GM21786 (cell line): ENCODE measurements at regions not wholly inside any gene's neighbourhood (a gene's known extent, or its start where the extent isn't known, plus 50 kb on each side); places are given as distances from the start of the nearest gene placed in this dataset.
"Not testable (repeated sequence)": the region's sequence is repeated elsewhere in the genome, so short reads cannot be mapped to it uniquely, and the experiment has no call there.

Experiments
- ATAC-seq: cut with Tn5 transposase; IDR thresholded peaks from one replicate; pipeline ENCODE4 v1.9.1; 2021; ENCODE audit not compliant: unreplicated experiment

DNA sequence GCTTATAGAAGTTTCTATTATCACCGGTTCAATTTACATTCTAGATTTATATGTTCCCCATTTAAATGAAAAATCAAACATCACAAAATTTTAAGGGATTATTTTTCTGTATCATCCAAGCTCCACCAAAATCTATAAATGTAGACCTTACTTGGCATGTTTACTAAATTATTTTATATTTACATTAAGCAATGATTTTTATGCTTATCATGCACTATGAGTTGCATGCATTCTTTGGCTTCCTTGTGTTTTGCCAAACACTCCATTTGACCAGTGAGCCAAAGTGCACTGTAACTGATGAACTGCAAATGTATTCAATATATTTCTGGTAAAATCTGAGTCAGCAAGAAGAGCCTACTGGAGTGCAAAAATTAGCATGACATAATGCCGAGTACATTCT is 595.5 kb upstream of the PCDH7 start:
- not testable (repeated sequence) for ATAC-seq

DNA sequence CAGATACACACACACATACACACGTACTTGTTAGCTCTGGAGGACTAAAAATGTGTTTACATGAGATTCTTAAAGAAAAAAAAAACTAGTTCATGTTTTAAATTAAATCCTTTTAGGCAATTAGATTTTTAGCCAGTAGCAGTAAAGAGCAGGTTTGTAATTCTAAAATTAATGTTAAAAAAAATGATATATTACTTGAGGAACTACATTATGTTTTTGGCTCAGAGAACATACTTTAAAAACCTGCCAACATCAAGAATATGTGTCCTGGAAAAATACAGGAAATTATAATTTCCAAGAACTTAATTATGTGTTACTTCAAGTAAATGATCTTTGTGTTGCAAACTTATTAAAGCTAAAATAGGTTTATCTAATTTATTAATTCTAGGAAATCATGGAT is 594.3 kb upstream of the PCDH7 start:
- ATAC-seq = no peak

- no peak for ATAC-seq
Observed at GRCh38 chr4:30126351-30126750, 593.8 kb upstream of the PCDH7 start.

- not testable (repeated sequence) for ATAC-seq
Observed at GRCh38 chr4:30148828-30149227, 571.3 kb upstream of the PCDH7 start.

DNA sequence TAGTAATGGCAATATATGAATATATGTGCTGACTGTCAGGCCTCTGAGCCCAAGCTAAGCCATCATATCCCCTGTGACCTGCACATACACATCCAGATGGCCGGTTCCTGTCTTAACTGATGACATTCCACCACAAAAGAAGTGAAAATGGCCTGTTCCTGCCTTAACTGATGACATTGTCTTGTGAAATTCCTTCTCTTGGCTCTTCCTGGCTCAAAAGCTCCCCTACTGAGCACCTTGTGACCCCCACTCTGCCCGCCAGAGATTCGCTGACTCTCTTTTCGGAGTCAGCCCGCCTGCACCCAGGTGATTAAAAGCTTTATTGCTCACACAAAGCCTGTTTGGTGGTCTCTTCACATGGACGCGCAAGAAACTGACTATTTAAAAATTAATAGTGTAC is 570.6 kb upstream of the PCDH7 start:
- ATAC-seq = not testable (repeated sequence)

DNA sequence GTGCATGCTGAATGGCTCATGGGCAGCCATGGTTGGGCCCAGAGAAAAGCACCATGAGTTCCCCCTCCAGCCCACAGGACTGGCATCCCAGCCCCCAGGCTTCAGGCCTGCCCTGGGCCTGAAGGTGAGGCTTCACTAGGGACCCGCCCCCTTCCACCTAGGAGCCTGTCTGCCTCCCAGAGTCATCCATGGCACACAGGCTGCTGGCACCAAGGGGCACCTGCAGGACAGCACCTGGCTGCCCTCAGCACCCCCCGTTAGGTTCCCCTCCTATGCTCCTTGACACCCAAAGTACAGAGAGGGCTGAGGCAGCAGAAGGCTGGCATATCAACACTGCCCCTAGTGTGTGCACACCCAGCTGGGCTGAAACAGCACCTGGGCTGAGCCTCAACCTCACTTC is 566.7 kb upstream of the PCDH7 start:
- ATAC-seq = no peak

DNA sequence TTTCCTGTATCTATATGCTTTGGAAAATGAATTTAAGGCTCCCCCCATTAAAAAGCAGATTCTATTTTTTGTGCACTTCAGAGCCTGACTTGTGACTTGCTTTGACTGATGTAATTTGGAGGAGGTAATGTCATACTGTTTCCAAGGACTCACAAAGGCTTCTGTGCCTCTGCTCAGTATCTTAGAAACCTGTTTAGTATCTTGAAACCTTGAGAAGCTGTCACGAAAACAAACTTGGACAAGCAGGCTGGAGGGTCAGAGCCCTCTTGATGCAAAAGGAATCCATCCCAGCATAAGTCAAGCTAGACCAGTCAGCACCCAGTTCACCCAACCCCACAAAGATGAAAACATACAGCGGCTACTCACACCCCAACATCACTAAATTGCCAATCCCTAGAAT is 560.0 kb upstream of the PCDH7 start:
- no peak for ATAC-seq

GRCh38 chr4:30172416-30172815 is 547.8 kb upstream of the PCDH7 start:
- no peak for ATAC-seq

- ATAC-seq = no peak
Observed at GRCh38 chr4:30181512-30181911, 538.7 kb upstream of the PCDH7 start.

- no peak for ATAC-seq
Observed at GRCh38 chr4:30181918-30182317, 538.3 kb upstream of the PCDH7 start.

GRCh38 chr4:30182786-30183185 is 537.4 kb upstream of the PCDH7 start:
- ATAC-seq = no peak

DNA sequence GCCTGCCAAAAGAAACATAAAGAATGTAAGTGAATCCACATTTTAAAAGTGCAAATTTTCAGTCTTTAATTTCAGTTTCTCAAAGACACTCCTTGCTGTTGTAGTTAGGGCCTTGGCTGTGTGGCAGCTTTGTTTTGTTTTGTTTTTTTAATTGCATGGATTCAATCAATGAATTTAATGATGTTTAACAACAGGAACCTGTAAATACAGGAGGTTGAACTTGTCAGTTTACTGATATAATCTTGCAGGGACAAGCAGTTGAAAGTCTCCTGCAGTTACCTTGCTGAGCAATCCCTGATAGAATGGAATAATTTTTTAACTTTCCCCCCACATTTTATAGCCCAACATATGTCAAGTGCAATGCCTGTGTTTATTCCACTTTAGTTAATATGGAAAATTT is 528.3 kb upstream of the PCDH7 start:
- ATAC-seq = no peak

DNA sequence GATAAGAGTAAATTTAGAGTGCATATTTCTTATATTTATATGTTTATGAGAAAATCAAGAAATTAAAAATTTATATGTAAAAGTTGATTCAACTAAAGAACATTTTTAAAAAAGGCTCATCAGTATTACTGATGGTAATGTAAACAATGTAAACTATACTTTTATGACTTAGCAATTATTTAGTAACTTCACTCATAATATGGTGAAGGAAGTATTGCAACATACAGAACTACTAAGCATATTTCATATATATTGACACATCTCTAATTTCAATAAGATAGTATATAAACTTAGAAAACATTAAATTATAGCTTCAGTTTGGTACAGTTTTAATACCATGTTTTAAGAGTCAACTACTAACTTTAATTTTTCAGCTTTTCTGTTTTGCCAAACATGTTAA is 512.8 kb upstream of the PCDH7 start:
- no peak for ATAC-seq

DNA sequence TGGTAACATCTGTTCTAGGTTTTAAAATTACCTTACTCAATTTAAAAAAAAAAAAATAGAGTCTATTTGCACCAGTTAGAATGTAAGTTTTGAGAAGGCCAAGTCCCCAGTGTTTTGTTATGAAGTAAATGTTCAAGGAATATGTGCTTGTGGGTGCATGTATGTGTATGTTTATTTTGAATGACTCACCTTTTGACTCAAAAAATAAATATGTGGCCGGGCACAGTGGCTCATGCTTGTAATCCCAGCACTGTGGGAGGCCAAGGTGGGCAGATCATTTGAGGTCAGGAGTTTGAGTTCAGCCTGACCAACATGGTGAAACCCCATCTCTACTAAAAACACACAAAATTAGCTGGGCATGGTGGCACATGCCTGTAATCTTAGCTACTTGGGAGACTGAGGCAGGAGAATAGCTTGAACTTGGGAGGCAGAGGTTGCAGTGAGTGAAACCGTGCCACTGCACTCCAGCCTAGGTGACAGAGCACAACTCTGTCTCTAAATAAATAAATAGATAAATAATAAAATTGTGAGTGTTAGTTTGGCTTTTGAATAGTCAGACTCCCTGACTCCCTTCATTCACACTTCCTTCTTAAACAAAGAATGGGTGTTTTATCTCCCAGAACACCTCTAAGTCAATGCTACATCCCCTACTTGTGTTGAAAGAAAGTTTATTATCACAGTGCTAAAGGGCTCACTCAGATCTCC is 511.3 kb upstream of the PCDH7 start:
- no peak for ATAC-seq

DNA sequence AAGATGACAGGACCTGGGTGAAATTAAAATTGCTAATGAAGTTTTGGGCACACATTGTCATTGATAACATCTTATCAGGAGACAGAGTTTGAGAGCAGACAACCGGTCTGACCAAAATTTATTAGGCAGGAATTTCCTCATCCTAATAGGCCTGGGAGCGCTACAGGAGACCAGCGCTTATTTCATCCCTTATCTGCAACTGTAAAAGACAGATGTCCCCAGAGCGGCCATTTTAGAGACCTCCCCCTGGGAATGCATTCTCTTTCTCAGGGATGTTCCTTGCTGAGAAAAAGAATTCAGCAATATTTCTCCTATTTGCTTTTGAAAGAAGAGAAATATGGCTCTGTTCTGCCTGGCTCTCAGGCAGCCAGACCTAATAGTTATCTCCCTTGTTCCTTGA is 504.2 kb upstream of the PCDH7 start:
- not testable (repeated sequence) for ATAC-seq

DNA sequence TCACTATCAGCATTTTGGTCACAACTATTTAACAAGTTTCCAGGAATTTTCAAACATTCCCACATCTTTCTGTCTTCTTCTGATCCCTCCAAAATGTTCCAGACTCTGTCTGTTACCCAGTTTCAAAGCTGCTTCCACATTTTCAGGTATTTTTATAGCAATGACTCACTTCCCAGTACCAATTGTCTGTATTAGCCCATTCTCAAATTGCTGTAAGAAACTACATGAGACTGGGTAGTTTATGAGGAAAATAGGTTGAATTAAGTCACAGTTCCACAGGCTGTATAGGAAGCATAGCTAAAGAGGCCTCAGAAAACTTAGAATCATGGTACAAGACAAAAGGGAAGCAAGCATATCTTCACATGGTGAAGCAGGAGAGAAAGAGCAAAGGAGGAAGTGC is 475.0 kb upstream of the PCDH7 start:
- ATAC-seq = no peak

DNA sequence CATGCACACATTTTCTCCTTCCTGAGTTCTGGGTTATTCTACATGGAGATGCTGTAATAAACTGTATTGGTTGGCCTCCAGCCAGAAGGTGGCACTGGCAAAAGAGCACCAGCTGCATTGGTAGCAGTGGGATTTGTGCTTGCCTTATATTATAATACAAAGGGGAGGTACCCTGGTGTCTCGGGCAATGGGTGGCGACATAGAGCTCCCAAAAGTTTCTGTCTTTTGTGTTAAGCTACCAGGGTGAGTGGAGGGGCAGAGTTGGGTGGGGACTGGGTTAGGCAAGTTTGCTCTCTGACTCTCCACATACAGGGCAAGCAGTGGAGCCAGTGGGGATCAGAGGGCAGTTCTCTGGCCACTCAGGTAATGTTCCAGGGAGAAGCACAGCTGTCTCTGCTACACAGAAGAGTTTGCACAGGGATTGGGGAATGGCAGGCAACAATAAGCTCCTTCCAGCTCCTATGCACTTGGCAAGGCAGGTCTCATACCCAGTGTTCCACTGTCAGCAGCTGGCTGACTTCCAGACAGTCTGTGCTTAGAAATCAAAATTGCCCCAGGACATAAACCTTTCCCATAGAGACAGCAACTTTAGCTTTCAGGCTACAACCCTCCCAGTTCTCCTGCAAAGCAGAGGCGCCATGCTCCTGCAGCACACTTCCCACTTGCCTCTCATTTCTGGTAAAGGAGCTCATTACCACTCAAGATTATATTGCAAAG is 463.9 kb upstream of the PCDH7 start:
- no peak for ATAC-seq

GRCh38 chr4:30258949-30259348 is 461.2 kb upstream of the PCDH7 start:
- no peak for ATAC-seq

DNA sequence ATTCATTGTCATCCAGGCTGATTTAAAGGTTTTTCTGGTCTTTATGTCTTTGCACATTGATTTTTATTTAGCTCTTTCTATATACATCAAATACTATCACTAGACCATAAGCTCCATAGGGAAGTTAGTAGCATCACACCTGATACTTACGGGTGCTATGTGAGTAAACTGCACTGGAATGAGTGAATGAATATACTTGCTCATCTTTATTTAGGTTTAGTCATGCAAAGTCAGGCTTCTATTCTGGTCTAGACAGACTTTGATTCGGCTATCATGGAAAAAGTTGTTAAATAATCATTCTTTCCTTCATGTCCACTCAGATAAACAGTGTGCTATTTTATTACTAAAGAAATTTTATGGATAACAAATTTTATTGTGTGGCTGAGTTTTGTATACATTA is 457.8 kb upstream of the PCDH7 start:
- no peak for ATAC-seq

- no peak for ATAC-seq
Observed at GRCh38 chr4:30264465-30264864, 455.7 kb upstream of the PCDH7 start.

DNA sequence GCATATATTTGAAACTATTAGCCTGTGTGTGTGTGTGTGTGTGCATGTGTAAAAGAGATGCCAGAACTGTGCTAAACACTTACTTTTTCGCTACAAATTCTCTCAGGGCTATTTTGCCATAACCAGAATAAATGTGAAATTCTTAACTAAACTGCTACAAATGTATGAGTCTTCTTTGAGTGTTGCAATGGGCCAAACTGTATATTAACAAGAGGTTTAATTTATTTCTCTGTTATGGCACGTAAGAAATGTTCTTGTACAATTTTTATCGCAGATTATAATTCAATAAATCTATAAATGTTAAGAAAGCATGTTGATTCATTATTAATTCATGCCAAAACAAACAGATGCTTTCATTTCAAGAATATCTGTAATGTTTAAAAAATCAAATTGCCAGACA is 454.5 kb upstream of the PCDH7 start:
- no peak for ATAC-seq

DNA sequence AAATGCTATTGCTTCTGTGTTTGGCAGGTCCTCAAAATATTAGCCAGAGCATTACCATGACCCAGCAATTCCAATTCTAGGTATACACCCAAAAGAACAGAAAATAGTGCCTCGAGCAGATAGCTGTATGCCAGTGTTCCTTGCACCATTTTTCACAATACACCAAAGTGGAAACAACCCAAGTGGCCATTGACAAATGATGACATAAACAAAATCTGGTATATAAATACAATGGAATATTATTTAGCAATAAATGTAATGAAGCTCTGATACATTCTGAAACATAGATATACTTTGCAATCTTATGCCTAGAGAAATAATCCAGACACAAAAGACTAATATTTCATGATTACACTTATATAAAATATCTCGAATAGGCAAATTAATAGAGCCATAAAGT is 451.8 kb upstream of the PCDH7 start:
- no peak for ATAC-seq

DNA sequence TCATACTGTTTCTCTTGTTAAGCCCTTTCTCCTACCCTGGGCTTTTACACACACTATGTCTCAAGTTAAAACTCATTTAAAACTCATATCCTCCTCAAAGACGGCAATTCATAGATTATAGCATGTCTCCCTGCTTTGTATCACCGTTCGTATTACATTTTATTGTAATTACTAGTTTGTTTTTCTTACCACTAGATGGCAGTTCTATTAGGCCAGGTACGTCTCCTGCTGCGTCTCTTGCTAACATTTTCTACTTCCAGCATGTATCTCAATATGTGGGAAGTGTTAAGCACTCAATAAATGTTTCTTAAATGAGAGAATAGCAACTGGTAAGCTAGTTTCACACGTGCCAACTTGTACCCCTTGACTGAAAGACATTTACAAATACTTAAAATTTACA is 450.3 kb upstream of the PCDH7 start:
- no peak for ATAC-seq
